GM19463 (cell line): ENCODE measurements at regions not wholly inside any gene's neighbourhood (a gene's known extent, or its start where the extent isn't known, plus 50 kb on each side); places are given as distances from the start of the nearest gene placed in this dataset.

Experiments
- ATAC-seq: cut with Tn5 transposase; IDR thresholded peaks from one replicate; pipeline ENCODE4 v1.9.1; 2021; ENCODE audit warnings: mild to moderate bottlenecking, moderate library complexity; ENCODE audit not compliant: unreplicated experiment

GRCh38 chr13:102993348-102993747 lies 72.9 kb downstream of the SLC10A2 start:
- ATAC-seq = no peak

- no peak for ATAC-seq
These were observed 82.0 kb downstream of the SLC10A2 start for GRCh38 chr13:102984210-102984609.

GRCh38 chr13:102983496-102983895 lies 82.7 kb downstream of the SLC10A2 start:
- ATAC-seq = no peak

GRCh38 chr13:102980331-102980982 lies 85.8 kb downstream of the SLC10A2 start:
- no peak for ATAC-seq

- peak; percentile 54 for ATAC-seq
These were observed 88.0 kb downstream of the SLC10A2 start for GRCh38 chr13:102978168-102978567.

GRCh38 chr13:102977471-102977870 lies 88.7 kb downstream of the SLC10A2 start:
- ATAC-seq = no peak

- no peak for ATAC-seq
These were observed 91.7 kb downstream of the SLC10A2 start for GRCh38 chr13:102974317-102975087.

- ATAC-seq = no peak
These were observed 94.0 kb downstream of the SLC10A2 start for GRCh38 chr13:102972191-102972590.

- ATAC-seq = peak; percentile 90
These were observed 95.7 kb downstream of the SLC10A2 start for GRCh38 chr13:102970542-102970941.

- ATAC-seq = peak; percentile 48
These were observed 97.5 kb downstream of the SLC10A2 start for GRCh38 chr13:102968572-102969228.

- ATAC-seq = no peak
These were observed 100.4 kb downstream of the SLC10A2 start for GRCh38 chr13:102965802-102966201.

- ATAC-seq = peak; percentile 37
These were observed 103.8 kb downstream of the SLC10A2 start for GRCh38 chr13:102962430-102962829.

GRCh38 chr13:102960959-102961358 lies 105.3 kb downstream of the SLC10A2 start:
- no peak for ATAC-seq

GRCh38 chr13:102956449-102956848 lies 109.8 kb downstream of the SLC10A2 start:
- ATAC-seq = no peak

- no peak for ATAC-seq
These were observed 108.5 kb downstream of the ERCC5 start for GRCh38 chr13:102954350-102954749.

- ATAC-seq = no peak
These were observed 106.0 kb downstream of the ERCC5 start for GRCh38 chr13:102951808-102952207.

GRCh38 chr13:102947745-102948405 lies 102.0 kb downstream of the ERCC5 start:
- ATAC-seq = no peak

- ATAC-seq = no peak
These were observed 100.1 kb downstream of the ERCC5 start for GRCh38 chr13:102945886-102946285.

GRCh38 chr13:102945324-102945815 lies 99.5 kb downstream of the ERCC5 start:
- ATAC-seq = no peak

- ATAC-seq = no peak
These were observed 99.0 kb downstream of the ERCC5 start for GRCh38 chr13:102944821-102945220.

GRCh38 chr13:102940770-102941169 lies 94.9 kb downstream of the ERCC5 start:
- ATAC-seq = no peak
